GM23338 (cell line): ENCODE measurements at regions not wholly inside any gene's neighbourhood (a gene's known extent, or its start where the extent isn't known, plus 50 kb on each side); places are given as distances from the start of the nearest gene placed in this dataset.

Experiments used
- ATAC-seq: fragments of 200-7000 bp; cut with Tn5 transposase; 3 replicates; pipeline ENCODE4 v1.9.1; 2020
- DNase-seq: peaks from one replicate; pipeline ENCODE4 v3.0.0-alpha.2; 2015; ENCODE audit warnings: low spot score
- H2AFZ ChIP-seq: fragments of 200-600 bp; sonication (generic); 2 replicates; pipeline ENCODE4 v1.8.0; 2016; ENCODE audit warnings: antibody characterized with exemption, mild to moderate bottlenecking, moderate library complexity
- H3F3A ChIP-seq: fragments of 200-600 bp; sonication (generic); replicated peaks from 2 replicates; pipeline ENCODE4 v1.8.0; 2017; ENCODE audit warnings: antibody characterized with exemption, mixed run types, low read depth
- H3K27ac ChIP-seq: fragments of 200-600 bp; sonication (generic); 2 replicates; pipeline ENCODE4 v1.6.1; 2016; ENCODE audit warnings: low read depth
- H3K27me3 ChIP-seq: fragments of 200-600 bp; sonication (generic); 2 replicates; pipeline ENCODE4 v1.8.0; 2016; ENCODE audit warnings: mild to moderate bottlenecking, mixed run types, moderate library complexity; ENCODE audit not compliant: insufficient read depth
- H3K36me3 ChIP-seq: fragments of 200-600 bp; sonication (generic); 2 replicates; pipeline ENCODE4 v1.8.0; 2016; ENCODE audit warnings: mild to moderate bottlenecking; ENCODE audit not compliant: insufficient read depth
- H3K4me1 ChIP-seq: fragments of 200-600 bp; sonication (generic); 2 replicates; pipeline ENCODE4 v1.8.0; 2016; ENCODE audit warnings: mild to moderate bottlenecking, moderate library complexity; ENCODE audit not compliant: insufficient read depth
- H3K4me2 ChIP-seq: fragments of 200-600 bp; sonication (generic); 2 replicates; pipeline ENCODE4 v1.7.1; 2017; ENCODE audit warnings: mixed run types
- H3K4me3 ChIP-seq: fragments of 200-600 bp; sonication (generic); 2 replicates; pipeline ENCODE4 v1.6.1; 2016; ENCODE audit warnings: mixed run types
- H3K79me2 ChIP-seq: fragments of 200-600 bp; sonication (generic); replicated peaks from 2 replicates; pipeline ENCODE4 v1.8.0; 2017; ENCODE audit warnings: mild to moderate bottlenecking; ENCODE audit not compliant: insufficient read depth
- H3K9me2 ChIP-seq: fragments of 200-600 bp; sonication (generic); 2 replicates; pipeline ENCODE4 v1.8.0; 2017; ENCODE audit not compliant: insufficient read depth
- H4K20me1 ChIP-seq: fragments of 200-600 bp; sonication (generic); replicated peaks from 2 replicates; pipeline ENCODE4 v1.8.0; 2017; ENCODE audit warnings: mild to moderate bottlenecking; ENCODE audit not compliant: insufficient read depth
- H3K27ac Mint-ChIP-seq: 2 replicates; pipeline ENCODE4 v1.8.0; 2020; ENCODE audit warnings: inconsistent platforms, mild to moderate bottlenecking, moderate library complexity, mixed read lengths
- H3K27me3 Mint-ChIP-seq: 3 replicates; pipeline ENCODE4 v1.8.0; 2022; ENCODE audit warnings: low read depth, mild to moderate bottlenecking, moderate library complexity, mixed read lengths, inconsistent platforms; ENCODE audit not compliant: insufficient read depth, poor library complexity
- H3K36me3 Mint-ChIP-seq: 3 replicates; pipeline ENCODE4 v1.8.0; 2021; ENCODE audit warnings: low read depth, mild to moderate bottlenecking, inconsistent platforms, moderate library complexity, mixed read lengths
- H3K4me1 Mint-ChIP-seq: 3 replicates; pipeline ENCODE4 v1.8.0; 2020; ENCODE audit warnings: mild to moderate bottlenecking, inconsistent platforms, mixed read lengths
- H3K4me3 Mint-ChIP-seq: 3 replicates; pipeline ENCODE4 v1.8.0; 2021; ENCODE audit warnings: moderate library complexity, mild to moderate bottlenecking, inconsistent platforms, mixed read lengths
- H3K9me3 Mint-ChIP-seq: 3 replicates; pipeline ENCODE4 v1.8.0; 2020; ENCODE audit warnings: moderate library complexity, mild to moderate bottlenecking, inconsistent platforms, mixed read lengths
- JUNB ChIP-seq: IDR thresholded peaks from one replicate; pipeline ENCODE4 v1.6.1; 2016; ENCODE audit warnings: antibody characterized with exemption; ENCODE audit not compliant: unreplicated experiment
- TF ChIP-seq, protein P1 (sequence below): IDR thresholded peaks from one replicate; pipeline ENCODE4 v1.6.1; 2018; ENCODE audit warnings: antibody characterized with exemption; ENCODE audit not compliant: unreplicated experiment
- TF ChIP-seq, protein P2 (sequence below): fragments of 250-450 bp; sonication (Bioruptor Pico); IDR thresholded peaks from 2 replicates; pipeline ENCODE4 v1.5.0; 2020; ENCODE audit warnings: mild to moderate bottlenecking, moderate library complexity

DNA sequence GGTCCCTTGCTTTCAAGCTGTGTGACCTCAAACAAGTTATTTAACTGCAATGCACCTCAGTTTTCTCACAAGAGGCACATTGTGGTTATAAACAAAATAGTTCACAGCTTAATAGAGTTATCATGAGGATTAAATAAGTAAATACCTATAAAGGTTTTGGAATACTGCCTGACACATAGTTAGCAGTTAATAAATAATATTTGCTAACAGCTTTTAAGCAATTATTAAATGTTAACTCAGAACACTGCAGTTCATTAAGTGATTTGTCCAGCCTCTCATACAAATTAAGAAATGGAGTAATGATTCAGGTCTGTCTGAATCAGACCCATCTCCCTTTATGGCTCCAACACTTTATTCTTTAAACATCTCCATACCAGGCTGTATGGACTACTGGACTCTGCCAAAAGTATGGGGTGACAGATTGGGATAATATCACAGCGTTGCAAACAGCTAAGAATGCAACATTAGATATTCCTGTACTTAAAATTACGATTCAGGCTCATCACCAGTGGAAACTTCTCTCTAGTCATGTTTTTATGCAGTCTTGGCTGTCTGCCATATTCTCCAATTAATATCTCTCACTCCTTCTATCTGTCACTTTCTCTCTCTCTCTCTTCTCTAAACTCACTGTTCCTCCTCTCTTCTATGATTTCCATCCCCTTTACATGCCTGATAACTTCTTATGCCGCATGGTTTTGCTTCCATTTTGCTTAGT is 370.6 kb upstream of the UBE2E3 start:
- no peaks in the 10 kb centered on the region for H3K9me3 Mint-ChIP-seq
- no peak for ATAC-seq

More for the DNA sequence above, 370.6 kb upstream of the UBE2E3 start:
- H3K27me3 Mint-ChIP-seq = no peaks in the 10 kb centered on the region
- TF ChIP-seq JUNB = no peak
- TF ChIP-seq, protein P1, sequence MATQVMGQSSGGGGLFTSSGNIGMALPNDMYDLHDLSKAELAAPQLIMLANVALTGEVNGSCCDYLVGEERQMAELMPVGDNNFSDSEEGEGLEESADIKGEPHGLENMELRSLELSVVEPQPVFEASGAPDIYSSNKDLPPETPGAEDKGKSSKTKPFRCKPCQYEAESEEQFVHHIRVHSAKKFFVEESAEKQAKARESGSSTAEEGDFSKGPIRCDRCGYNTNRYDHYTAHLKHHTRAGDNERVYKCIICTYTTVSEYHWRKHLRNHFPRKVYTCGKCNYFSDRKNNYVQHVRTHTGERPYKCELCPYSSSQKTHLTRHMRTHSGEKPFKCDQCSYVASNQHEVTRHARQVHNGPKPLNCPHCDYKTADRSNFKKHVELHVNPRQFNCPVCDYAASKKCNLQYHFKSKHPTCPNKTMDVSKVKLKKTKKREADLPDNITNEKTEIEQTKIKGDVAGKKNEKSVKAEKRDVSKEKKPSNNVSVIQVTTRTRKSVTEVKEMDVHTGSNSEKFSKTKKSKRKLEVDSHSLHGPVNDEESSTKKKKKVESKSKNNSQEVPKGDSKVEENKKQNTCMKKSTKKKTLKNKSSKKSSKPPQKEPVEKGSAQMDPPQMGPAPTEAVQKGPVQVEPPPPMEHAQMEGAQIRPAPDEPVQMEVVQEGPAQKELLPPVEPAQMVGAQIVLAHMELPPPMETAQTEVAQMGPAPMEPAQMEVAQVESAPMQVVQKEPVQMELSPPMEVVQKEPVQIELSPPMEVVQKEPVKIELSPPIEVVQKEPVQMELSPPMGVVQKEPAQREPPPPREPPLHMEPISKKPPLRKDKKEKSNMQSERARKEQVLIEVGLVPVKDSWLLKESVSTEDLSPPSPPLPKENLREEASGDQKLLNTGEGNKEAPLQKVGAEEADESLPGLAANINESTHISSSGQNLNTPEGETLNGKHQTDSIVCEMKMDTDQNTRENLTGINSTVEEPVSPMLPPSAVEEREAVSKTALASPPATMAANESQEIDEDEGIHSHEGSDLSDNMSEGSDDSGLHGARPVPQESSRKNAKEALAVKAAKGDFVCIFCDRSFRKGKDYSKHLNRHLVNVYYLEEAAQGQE = no peak
- TF ChIP-seq, protein P2, sequence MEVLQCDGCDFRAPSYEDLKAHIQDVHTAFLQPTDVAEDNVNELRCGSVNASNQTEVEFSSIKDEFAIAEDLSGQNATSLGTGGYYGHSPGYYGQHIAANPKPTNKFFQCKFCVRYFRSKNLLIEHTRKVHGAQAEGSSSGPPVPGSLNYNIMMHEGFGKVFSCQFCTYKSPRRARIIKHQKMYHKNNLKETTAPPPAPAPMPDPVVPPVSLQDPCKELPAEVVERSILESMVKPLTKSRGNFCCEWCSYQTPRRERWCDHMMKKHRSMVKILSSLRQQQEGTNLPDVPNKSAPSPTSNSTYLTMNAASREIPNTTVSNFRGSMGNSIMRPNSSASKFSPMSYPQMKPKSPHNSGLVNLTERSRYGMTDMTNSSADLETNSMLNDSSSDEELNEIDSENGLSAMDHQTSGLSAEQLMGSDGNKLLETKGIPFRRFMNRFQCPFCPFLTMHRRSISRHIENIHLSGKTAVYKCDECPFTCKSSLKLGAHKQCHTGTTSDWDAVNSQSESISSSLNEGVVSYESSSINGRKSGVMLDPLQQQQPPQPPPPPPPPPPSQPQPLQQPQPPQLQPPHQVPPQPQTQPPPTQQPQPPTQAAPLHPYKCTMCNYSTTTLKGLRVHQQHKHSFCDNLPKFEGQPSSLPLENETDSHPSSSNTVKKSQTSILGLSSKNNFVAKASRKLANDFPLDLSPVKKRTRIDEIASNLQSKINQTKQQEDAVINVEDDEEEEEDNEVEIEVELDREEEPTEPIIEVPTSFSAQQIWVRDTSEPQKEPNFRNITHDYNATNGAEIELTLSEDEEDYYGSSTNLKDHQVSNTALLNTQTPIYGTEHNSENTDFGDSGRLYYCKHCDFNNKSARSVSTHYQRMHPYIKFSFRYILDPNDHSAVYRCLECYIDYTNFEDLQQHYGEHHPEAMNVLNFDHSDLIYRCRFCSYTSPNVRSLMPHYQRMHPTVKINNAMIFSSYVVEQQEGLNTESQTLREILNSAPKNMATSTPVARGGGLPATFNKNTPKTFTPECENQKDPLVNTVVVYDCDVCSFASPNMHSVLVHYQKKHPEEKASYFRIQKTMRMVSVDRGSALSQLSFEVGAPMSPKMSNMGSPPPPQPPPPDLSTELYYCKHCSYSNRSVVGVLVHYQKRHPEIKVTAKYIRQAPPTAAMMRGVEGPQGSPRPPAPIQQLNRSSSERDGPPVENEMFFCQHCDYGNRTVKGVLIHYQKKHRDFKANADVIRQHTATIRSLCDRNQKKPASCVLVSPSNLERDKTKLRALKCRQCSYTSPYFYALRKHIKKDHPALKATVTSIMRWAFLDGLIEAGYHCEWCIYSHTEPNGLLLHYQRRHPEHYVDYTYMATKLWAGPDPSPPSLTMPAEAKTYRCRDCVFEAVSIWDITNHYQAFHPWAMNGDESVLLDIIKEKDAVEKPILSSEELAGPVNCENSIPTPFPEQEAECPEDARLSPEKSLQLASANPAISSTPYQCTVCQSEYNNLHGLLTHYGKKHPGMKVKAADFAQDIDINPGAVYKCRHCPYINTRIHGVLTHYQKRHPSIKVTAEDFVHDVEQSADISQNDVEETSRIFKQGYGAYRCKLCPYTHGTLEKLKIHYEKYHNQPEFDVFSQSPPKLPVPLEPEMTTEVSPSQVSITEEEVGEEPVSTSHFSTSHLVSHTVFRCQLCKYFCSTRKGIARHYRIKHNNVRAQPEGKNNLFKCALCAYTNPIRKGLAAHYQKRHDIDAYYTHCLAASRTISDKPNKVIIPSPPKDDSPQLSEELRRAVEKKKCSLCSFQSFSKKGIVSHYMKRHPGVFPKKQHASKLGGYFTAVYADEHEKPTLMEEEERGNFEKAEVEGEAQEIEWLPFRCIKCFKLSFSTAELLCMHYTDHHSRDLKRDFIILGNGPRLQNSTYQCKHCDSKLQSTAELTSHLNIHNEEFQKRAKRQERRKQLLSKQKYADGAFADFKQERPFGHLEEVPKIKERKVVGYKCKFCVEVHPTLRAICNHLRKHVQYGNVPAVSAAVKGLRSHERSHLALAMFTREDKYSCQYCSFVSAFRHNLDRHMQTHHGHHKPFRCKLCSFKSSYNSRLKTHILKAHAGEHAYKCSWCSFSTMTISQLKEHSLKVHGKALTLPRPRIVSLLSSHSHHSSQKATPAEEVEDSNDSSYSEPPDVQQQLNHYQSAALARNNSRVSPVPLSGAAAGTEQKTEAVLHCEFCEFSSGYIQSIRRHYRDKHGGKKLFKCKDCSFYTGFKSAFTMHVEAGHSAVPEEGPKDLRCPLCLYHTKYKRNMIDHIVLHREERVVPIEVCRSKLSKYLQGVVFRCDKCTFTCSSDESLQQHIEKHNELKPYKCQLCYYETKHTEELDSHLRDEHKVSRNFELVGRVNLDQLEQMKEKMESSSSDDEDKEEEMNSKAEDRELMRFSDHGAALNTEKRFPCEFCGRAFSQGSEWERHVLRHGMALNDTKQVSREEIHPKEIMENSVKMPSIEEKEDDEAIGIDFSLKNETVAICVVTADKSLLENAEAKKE (CRISPR knock-in tag) = no peak
- H3K4me1 Mint-ChIP-seq = no peaks in the 10 kb centered on the region
- no peak for DNase-seq
- no peaks in the 10 kb centered on the region for H3K79me2 ChIP-seq
- H3K27ac ChIP-seq = no peak overlapping the region
- peak overlapping the region; percentile 38 for H2AFZ ChIP-seq
- H3K4me1 ChIP-seq = no peaks in the 10 kb centered on the region
- H3K9me2 ChIP-seq = no peaks in the 10 kb centered on the region
- H3K36me3 ChIP-seq = no peaks in the 10 kb centered on the region
- no peaks in the 10 kb centered on the region for H4K20me1 ChIP-seq
- no peak overlapping the region for H3K4me2 ChIP-seq
- H3F3A ChIP-seq = no peaks in the 10 kb centered on the region
- no peaks in the 10 kb centered on the region for H3K36me3 Mint-ChIP-seq
- H3K27me3 ChIP-seq = no peaks in the 10 kb centered on the region
- no peak overlapping the region for H3K4me3 Mint-ChIP-seq
- H3K4me3 ChIP-seq = no peak overlapping the region
- no peak overlapping the region for H3K27ac Mint-ChIP-seq
